Neural cell (in vitro differentiated cells): ENCODE measurements at regions not wholly inside any gene's neighbourhood (a gene's known extent, or its start where the extent isn't known, plus 50 kb on each side); places are given as distances from the start of the nearest gene placed in this dataset.
"Not testable (repeated sequence)": the region's sequence is repeated elsewhere in the genome, so short reads cannot be mapped to it uniquely, and the experiment has no call there.

Experiments used
- H2AFZ ChIP-seq: fragments of 200-600, 300-800 bp; sonication (generic), shearing (Covaris generic); 2 replicates; pipeline ENCODE4 v1.6.0; 2014; ENCODE audit warnings: low read depth, mild to moderate bottlenecking, antibody characterized with exemption, low read length, moderate library complexity
- H3F3A ChIP-seq: fragments of 200-600 bp; shearing (Covaris generic); 2 replicates; pipeline ENCODE4 v1.6.1; 2016; ENCODE audit warnings: mild to moderate bottlenecking, moderate library complexity, mixed read lengths, antibody characterized with exemption, low read length; ENCODE audit not compliant: insufficient read depth, poor library complexity, severe bottlenecking
- H3K27ac ChIP-seq: fragments of 200-600, 300-800 bp; sonication (generic), shearing (Covaris generic); 2 replicates; pipeline ENCODE4 v1.5.1; 2014; ENCODE audit warnings: mild to moderate bottlenecking, low read length, moderate library complexity
- H3K27me3 ChIP-seq: fragments of 300-800, 200-600 bp; sonication (generic), shearing (Covaris generic); 2 replicates; pipeline ENCODE4 v1.6.0; 2014; ENCODE audit warnings: mild to moderate bottlenecking, low read depth, low read length, moderate library complexity; ENCODE audit not compliant: insufficient read depth
- H3K36me3 ChIP-seq: fragments of 300-800, 200-600 bp; sonication (generic), shearing (Covaris generic); 2 replicates; pipeline ENCODE4 v1.5.1; 2014; ENCODE audit warnings: mild to moderate bottlenecking, antibody characterized with exemption, low read length, moderate library complexity; ENCODE audit not compliant: insufficient read depth
- H3K4me2 ChIP-seq: fragments of 300-800, 200-600 bp; sonication (generic), shearing (Covaris generic); 2 replicates; pipeline ENCODE4 v1.6.0; 2014; ENCODE audit warnings: mild to moderate bottlenecking, low read length
- H3K4me3 ChIP-seq: fragments of 300-800, 200-600 bp; sonication (generic), shearing (Covaris generic); 2 replicates; pipeline ENCODE4 v1.5.1; 2014; ENCODE audit warnings: mild to moderate bottlenecking, low read length, moderate library complexity
- H3K79me2 ChIP-seq: fragments of 200-600 bp; shearing (Covaris generic); replicated peaks from 2 replicates; pipeline ENCODE4 v1.6.0; 2014; ENCODE audit warnings: mild to moderate bottlenecking, low read length, moderate library complexity; ENCODE audit not compliant: insufficient read depth
- H3K9ac ChIP-seq: fragments of 300-800, 200-600 bp; sonication (generic), shearing (Covaris generic); 2 replicates; pipeline ENCODE4 v1.6.1; 2016; ENCODE audit warnings: mild to moderate bottlenecking, low read length, mixed read lengths
- H3K9me2 ChIP-seq: fragments of 200-600 bp; shearing (Covaris generic); 2 replicates; pipeline ENCODE4 v1.6.1; 2016; ENCODE audit warnings: mild to moderate bottlenecking, low read length, mixed read lengths; ENCODE audit not compliant: insufficient read depth
- H3K9me3 ChIP-seq: fragments of 200-600, 300-800 bp; sonication (generic), shearing (Covaris generic); 2 replicates; pipeline ENCODE4 v1.6.1; 2016; ENCODE audit warnings: mild to moderate bottlenecking, mixed run types, low read length, moderate library complexity, mixed read lengths
- H4K20me1 ChIP-seq: fragments of 200-600 bp; shearing (Covaris generic); 2 replicates; pipeline ENCODE4 v1.6.1; 2016; ENCODE audit warnings: mild to moderate bottlenecking, mixed run types; ENCODE audit not compliant: insufficient read depth
- EP300 ChIP-seq: fragments of 450-650 bp; conservative IDR thresholded peaks from 2 replicates; pipeline ENCODE4 v1.6.1; 2014; ENCODE audit warnings: antibody characterized with exemption, mild to moderate bottlenecking, moderate library complexity; ENCODE audit not compliant: poor library complexity, severe bottlenecking
- EZH2 ChIP-seq: fragments of 200-600, 300-800 bp; shearing (Covaris generic), sonication (generic); IDR thresholded peaks from 2 replicates; pipeline ENCODE4 v1.6.1; 2014; ENCODE audit warnings: antibody characterized with exemption, low read length, borderline replicate concordance, mild to moderate bottlenecking; ENCODE audit not compliant: insufficient read depth, poor library complexity, severe bottlenecking
- POLR2AphosphoS5 ChIP-seq: IDR thresholded peaks from 2 replicates; pipeline ENCODE4 v1.6.1; 2012
- RAD21 ChIP-seq: fragments of 450-650 bp; conservative IDR thresholded peaks from 2 replicates; pipeline ENCODE4 v1.6.1; 2014; ENCODE audit warnings: antibody characterized with exemption, mild to moderate bottlenecking, moderate library complexity
- REST ChIP-seq: IDR thresholded peaks from 2 replicates; pipeline ENCODE4 v1.6.1; 2012; ENCODE audit warnings: borderline replicate concordance

- Histone ChIP-seq H3K79me2 (no peaks in the 10 kb centered on the region), H3F3A (no peaks in the 10 kb centered on the region), H3K27me3 (no peaks in the 10 kb centered on the region), H2AFZ (no peak overlapping the region), H4K20me1 (no peaks in the 10 kb centered on the region), H3K9me2 (no peaks in the 10 kb centered on the region), H3K36me3 (no peaks in the 10 kb centered on the region), H3K4me2 (no peak overlapping the region), H3K9me3 (no peaks in the 10 kb centered on the region), H3K9ac (no peak overlapping the region), H3K4me3 (no peak overlapping the region), H3K27ac (no peak overlapping the region)
- no peak for TF ChIP-seq POLR2AphosphoS5
- no peak for TF ChIP-seq EZH2
- TF ChIP-seq EP300 = no peak
Observed at GRCh38 chr2:195569255-195569654, 87.8 kb upstream of the SLC39A10 start.

- H3F3A ChIP-seq, H3K9me2 ChIP-seq, H3K4me3 ChIP-seq, H3K79me2 ChIP-seq, H3K9ac ChIP-seq, H3K9me3 ChIP-seq, H4K20me1 ChIP-seq, H2AFZ ChIP-seq, H3K4me2 ChIP-seq, H3K36me3 ChIP-seq, H3K27ac ChIP-seq, H3K27me3 ChIP-seq: not testable (repeated sequence)
Observed at GRCh38 chr2:195564625-195565135, 92.3 kb upstream of the SLC39A10 start.

GRCh38 chr2:195563857-195564512 lies 93.0 kb upstream of the SLC39A10 start:
- Histone ChIP-seq H2AFZ (no peak overlapping the region), H3K4me3 (no peak overlapping the region), H3K27me3 (no peaks in the 10 kb centered on the region), H3K79me2 (no peaks in the 10 kb centered on the region), H3K9me3 (no peaks in the 10 kb centered on the region), H4K20me1 (no peaks in the 10 kb centered on the region), H3K4me2 (no peak overlapping the region), H3K27ac (no peak overlapping the region), H3K36me3 (no peaks in the 10 kb centered on the region), H3F3A (no peaks in the 10 kb centered on the region), H3K9me2 (no peaks in the 10 kb centered on the region), H3K9ac (no peak overlapping the region)
- no peak for TF ChIP-seq REST
- no peak for TF ChIP-seq POLR2AphosphoS5
- TF ChIP-seq RAD21 = no peak
